ENCODE measurements at regions not wholly inside any gene's neighbourhood (a gene's known extent, or its start where the extent isn't known, plus 50 kb on each side); places are given as distances from the start of the nearest gene placed in this dataset.

GRCh38 chr2:8198766-8199382 lies 483.0 kb upstream of the ID2 start:
- POLR2A ChIA-PET (ENCODE audit: low non-redundant PET): no interaction called here
- intact Hi-C loops (cut with micrococcal nuclease; ENCODE audit: unreplicated experiment): no loop called here
- Histone ChIP-seq H3K4me3 (ENCODE audit: low read depth, low read length, poor library complexity, severe bottlenecking) (no peak overlapping the region), H3K9me3 (ENCODE audit: low read depth, low read length, poor library complexity, severe bottlenecking) (no peaks in the 10 kb centered on the region), H3K27ac (ENCODE audit: low read depth, low read length, poor library complexity, severe bottlenecking) (no peak overlapping the region), H3K36me3 (ENCODE audit: insufficient read depth, low read length, poor library complexity, severe bottlenecking) (no peaks in the 10 kb centered on the region), H3K4me1 (ENCODE audit: insufficient read depth, low read length, poor library complexity, severe bottlenecking) (no peaks in the 10 kb centered on the region), H3K27me3 (replicated peaks; ENCODE audit: insufficient read depth, low read depth, low read length, poor library complexity) (no peaks in the 10 kb centered on the region)
- no peak for DNase-seq (ENCODE audit: low spot score)
- BruUV-seq (replicated peaks): no TSS peak
- TF ChIP-seq CTCF (conservative IDR thresholded peaks at IDR 0.05; ENCODE audit: low read depth, low read length) (no peak), EZH2 (IDR thresholded peaks at IDR 0.05; ENCODE audit: borderline replicate concordance, low read depth, low read length, poor library complexity, severe bottlenecking) (no peak)
- CTCF ChIA-PET: no interaction called here

GRCh38 chr2:8202132-8202531 lies 479.7 kb upstream of the ID2 start:
- no peak for DNase-seq (ENCODE audit: low spot score)
- TF ChIP-seq EZH2 (IDR thresholded peaks at IDR 0.05; ENCODE audit: borderline replicate concordance, low read depth, low read length, poor library complexity, severe bottlenecking) (no peak), CTCF (conservative IDR thresholded peaks at IDR 0.05; ENCODE audit: low read depth, low read length) (no peak)
- ChIA-PET CTCF (no interaction called here), POLR2A (ENCODE audit: low non-redundant PET) (no interaction called here)
- no TSS peak for BruUV-seq (replicated peaks)
- no peaks in the 10 kb centered on the region for H3K9me3 ChIP-seq (ENCODE audit: low read depth, low read length, poor library complexity, severe bottlenecking)
- intact Hi-C loops (cut with micrococcal nuclease; ENCODE audit: unreplicated experiment): no loop called here
- H3K27me3 ChIP-seq (replicated peaks; ENCODE audit: insufficient read depth, low read depth, low read length, poor library complexity): no peaks in the 10 kb centered on the region
- H3K4me1 ChIP-seq (ENCODE audit: insufficient read depth, low read length, poor library complexity, severe bottlenecking): no peaks in the 10 kb centered on the region
- no peak overlapping the region for H3K27ac ChIP-seq (ENCODE audit: low read depth, low read length, poor library complexity, severe bottlenecking)
- no peak overlapping the region for H3K4me3 ChIP-seq (ENCODE audit: low read depth, low read length, poor library complexity, severe bottlenecking)
- H3K36me3 ChIP-seq (ENCODE audit: insufficient read depth, low read length, poor library complexity, severe bottlenecking): no peaks in the 10 kb centered on the region

- intact Hi-C loops (cut with micrococcal nuclease; ENCODE audit: unreplicated experiment): no loop called here
Measured at GRCh38 chr2:8203364-8203763, 478.5 kb upstream of the ID2 start.

More at GRCh38 chr2:8203364-8203763, 478.5 kb upstream of the ID2 start:
- H3K4me3 ChIP-seq (ENCODE audit: low read depth, low read length, poor library complexity, severe bottlenecking): no peak overlapping the region
- ChIA-PET POLR2A (ENCODE audit: low non-redundant PET) (no interaction called here), CTCF (no interaction called here)
- H3K27ac ChIP-seq (ENCODE audit: low read depth, low read length, poor library complexity, severe bottlenecking): no peak overlapping the region
- TF ChIP-seq EZH2 (IDR thresholded peaks at IDR 0.05; ENCODE audit: borderline replicate concordance, low read depth, low read length, poor library complexity, severe bottlenecking) (no peak), CTCF (conservative IDR thresholded peaks at IDR 0.05; ENCODE audit: low read depth, low read length) (no peak)
- BruUV-seq (replicated peaks): no TSS peak
- no peaks in the 10 kb centered on the region for H3K36me3 ChIP-seq (ENCODE audit: insufficient read depth, low read length, poor library complexity, severe bottlenecking)
- H3K9me3 ChIP-seq (ENCODE audit: low read depth, low read length, poor library complexity, severe bottlenecking): peaks cover 4% of the 10 kb centered on the region
- no peaks in the 10 kb centered on the region for H3K4me1 ChIP-seq (ENCODE audit: insufficient read depth, low read length, poor library complexity, severe bottlenecking)
- no peaks in the 10 kb centered on the region for H3K27me3 ChIP-seq (replicated peaks; ENCODE audit: insufficient read depth, low read depth, low read length, poor library complexity)
- no peak for DNase-seq (ENCODE audit: low spot score)
